ENCODE measurements at regions not wholly inside any gene's neighbourhood (a gene's known extent, or its start where the extent isn't known, plus 50 kb on each side); places are given as distances from the start of the nearest gene placed in this dataset.

- DNase-seq = no peak
These were observed 551.4 kb upstream of the IGFBP7 start for GRCh38 chr4:57661517-57662090.

- no peak for DNase-seq
These were observed 548.5 kb upstream of the IGFBP7 start for GRCh38 chr4:57658673-57659072.

GRCh38 chr4:57658188-57658587, 548.0 kb upstream of the IGFBP7 start:
- no peak for DNase-seq

GRCh38 chr4:57655342-57655741, 545.2 kb upstream of the IGFBP7 start:
- DNase-seq = no peak

GRCh38 chr4:57652779-57653178, 542.6 kb upstream of the IGFBP7 start:
- DNase-seq = no peak

GRCh38 chr4:57640391-57641100, 530.4 kb upstream of the IGFBP7 start:
- DNase-seq = no peak

GRCh38 chr4:57639561-57640382, 529.6 kb upstream of the IGFBP7 start:
- DNase-seq = no peak

GRCh38 chr4:57635910-57636309, 525.7 kb upstream of the IGFBP7 start:
- no peak for DNase-seq

- no peak for DNase-seq
These were observed 523.2 kb upstream of the IGFBP7 start for GRCh38 chr4:57633212-57633859.

GRCh38 chr4:57632564-57632963, 522.4 kb upstream of the IGFBP7 start:
- DNase-seq = no peak

- no peak for DNase-seq
These were observed 521.0 kb upstream of the IGFBP7 start for GRCh38 chr4:57631147-57631546.

GRCh38 chr4:57628004-57628403, 517.8 kb upstream of the IGFBP7 start:
- DNase-seq = no peak

GRCh38 chr4:57614257-57614932, 504.2 kb upstream of the IGFBP7 start:
- DNase-seq = no peak

GRCh38 chr4:57612279-57612678, 502.1 kb upstream of the IGFBP7 start:
- no peak for DNase-seq

GRCh38 chr4:57607566-57608180, 497.5 kb upstream of the IGFBP7 start:
- DNase-seq = no peak

- no peak for DNase-seq
These were observed 495.2 kb upstream of the IGFBP7 start for GRCh38 chr4:57605376-57605775.

- no peak for DNase-seq
These were observed 492.0 kb upstream of the IGFBP7 start for GRCh38 chr4:57602141-57602540.

GRCh38 chr4:57591073-57591472, 480.9 kb upstream of the IGFBP7 start:
- no peak for DNase-seq

GRCh38 chr4:57588557-57588956, 478.4 kb upstream of the IGFBP7 start:
- no peak for DNase-seq

- DNase-seq = no peak
These were observed 470.8 kb upstream of the IGFBP7 start for GRCh38 chr4:57580710-57581599.

GRCh38 chr4:57575426-57575825, 465.2 kb upstream of the IGFBP7 start:
- DNase-seq = no peak

Measured in central memory CD4-positive, alpha-beta T cell (primary cell).